Limb (tissue), 2 donors: ENCODE measurements at regions not wholly inside any gene's neighbourhood (a gene's known extent, or its start where the extent isn't known, plus 50 kb on each side); places are given as distances from the start of the nearest gene placed in this dataset.
A peak's percentile ranks its signal among the peaks of the same experiment; 100 is the strongest.

Experiments
- DNase-seq, 2 donors: peaks; one replicate each; pipeline ENCODE4 v3.0.0-alpha.2; 2016; ENCODE audit errors: extremely low spot score in 2 of 2

DNA sequence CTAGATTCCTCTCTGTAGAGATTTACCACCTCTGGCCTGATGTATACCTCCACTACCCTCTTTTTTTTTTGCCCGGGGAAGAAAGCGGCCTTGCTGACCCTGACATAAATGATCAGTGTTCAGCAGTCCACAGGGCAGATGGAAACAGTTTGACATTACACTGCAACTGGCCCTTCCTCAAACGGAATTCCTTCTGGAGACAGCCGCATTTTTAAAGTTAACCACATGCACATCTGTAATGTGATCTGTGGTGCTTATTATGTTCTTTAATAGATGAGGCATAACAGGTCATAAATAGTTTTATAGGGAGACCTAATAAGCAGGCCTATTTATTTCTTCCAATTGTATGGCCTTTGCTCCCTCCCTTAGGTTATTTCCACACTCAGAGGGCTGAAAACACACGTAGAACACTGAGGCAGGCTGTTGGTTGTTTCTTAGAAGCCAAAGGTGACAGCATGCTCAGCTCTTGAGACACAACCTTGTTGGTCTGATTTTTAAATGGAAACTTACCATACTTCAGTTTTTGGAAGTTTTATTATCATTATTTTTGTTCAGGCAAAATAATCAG lies 84.0 kb upstream of the APC start:
- no peak for DNase-seq

DNA sequence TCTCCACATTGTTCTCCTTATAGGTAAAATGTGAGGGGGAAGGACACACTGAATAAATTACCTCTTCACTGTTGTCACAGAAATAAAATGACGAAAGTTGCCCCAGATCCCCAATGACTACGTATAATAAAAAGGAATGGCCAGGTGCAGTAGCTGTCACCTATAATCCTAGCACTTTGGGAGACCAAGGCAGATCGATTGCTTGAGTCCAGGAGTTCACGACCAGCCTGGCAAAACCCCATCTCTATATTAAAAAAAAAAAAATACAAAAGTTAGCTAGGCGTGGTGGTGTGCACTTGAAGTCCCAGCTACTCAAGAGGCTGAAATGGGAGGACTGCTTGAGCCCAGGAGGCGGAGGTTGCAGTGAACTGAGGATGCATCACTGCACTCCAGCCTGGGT lies 82.2 kb upstream of the APC start:
- no peak for DNase-seq

DNA sequence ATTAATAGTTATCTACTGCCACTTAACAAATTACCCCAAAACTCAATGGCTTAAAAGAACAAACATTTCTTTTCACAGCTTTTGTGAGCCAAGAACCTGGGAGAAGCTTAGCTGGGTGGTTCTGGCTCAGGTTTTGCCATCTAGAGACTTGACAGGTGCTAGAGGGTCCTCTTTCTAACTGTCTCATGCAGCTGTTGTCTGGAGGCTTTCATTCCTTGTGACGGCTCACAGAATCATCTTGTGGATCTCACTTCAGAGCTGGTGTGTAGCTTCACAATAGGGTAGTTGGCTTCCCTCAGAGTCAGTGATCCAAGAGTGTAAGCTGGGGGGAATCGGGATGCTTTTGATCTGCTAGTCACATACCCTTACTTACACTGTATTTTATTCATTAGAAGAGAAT lies 81.2 kb upstream of the APC start:
- DNase-seq: no peak

DNA sequence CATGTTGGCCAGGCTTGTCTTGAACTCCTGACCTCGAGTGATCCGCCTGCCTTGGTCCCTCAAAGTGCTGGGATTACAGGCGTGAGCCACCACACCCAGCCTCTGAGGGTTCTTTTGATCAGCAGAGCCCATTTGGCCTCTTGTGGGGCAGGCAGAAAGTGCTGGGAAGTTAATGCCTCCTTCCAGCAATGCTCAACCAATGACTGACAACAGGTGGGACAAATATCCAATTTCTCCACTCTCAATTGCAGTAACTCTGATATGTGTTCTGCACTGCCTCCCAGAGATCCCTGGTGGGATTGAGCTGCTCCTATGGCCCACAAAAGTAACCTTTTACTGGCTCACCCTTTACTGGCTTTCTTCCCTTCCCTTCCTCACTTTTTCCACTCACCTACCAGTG lies 79.9 kb upstream of the APC start:
- DNase-seq: no peak

DNA sequence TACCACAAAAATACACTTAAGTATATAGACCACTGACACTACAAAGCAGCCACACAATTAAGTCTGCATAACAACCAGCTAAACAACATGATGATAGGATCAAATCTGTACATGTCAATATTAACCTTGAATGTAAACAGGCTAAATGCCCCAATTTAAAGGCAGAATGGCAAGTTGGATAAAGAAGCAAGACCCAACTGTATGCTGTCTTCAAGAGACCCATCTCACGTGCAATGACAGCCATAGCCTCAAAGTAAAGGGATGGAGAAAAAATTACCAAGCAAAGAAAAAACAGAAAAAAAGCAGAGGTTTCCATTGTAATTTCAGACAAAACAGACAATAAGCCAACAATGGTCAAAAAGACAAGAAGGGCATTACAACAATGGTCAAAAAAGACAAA lies 77.3 kb upstream of the APC start:
- DNase-seq: no peak

DNA sequence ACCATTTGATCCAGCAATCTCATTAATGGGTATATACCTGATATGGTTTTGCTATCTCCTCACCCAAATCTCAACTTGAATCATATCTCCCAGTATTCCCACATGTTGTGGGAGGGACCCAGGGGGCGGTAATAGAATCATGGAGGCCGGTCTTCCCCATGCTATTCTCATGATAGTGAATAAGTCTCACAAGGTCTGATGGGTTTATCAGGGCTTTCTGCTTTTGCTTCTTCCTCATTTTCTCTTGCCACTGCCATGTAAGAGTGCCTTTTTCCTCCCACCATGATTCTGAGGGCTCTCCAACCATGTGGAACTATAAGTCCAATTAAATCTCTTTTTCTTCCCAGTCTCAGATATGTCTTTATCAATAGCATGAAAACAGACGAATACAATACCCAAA lies 74.5 kb upstream of the APC start:
- DNase-seq: no peak

DNA sequence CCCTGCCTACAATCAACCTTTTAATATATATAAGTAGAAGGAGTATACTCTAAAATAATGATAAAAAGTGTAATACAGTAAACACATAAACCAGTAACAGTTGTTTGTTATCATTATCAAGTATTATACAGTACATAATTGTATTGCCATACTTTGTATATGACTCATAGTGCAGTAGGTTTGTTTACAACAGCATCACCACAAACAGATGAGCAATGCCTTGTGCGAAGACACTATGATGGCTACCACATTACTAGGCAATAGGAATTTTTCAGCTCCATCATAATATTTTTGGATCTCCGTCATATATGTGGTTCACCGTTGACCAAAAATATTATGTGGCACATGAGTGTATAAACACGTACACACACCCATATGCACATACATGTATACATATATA lies 69.7 kb upstream of the APC start:
- DNase-seq: no peak

DNA sequence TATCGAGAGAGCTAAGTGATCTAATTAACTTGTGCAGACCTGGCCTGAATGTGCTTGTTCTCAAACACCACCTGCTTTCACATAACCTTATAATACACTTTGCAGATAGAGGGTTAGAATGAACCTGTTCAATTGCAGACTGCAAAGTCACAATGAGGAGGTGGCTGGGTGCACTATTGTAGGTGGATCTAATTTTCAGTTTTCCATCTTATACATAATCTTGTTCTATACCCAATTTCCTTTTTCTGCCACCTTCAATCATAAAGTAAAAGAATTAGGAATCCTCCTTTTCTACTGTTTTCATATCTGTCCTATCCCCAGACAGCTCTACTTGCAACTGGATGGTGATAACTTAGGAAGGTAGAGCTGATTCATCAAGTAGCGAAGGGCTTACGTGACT lies 68.8 kb upstream of the APC start:
- DNase-seq: no peak

DNA sequence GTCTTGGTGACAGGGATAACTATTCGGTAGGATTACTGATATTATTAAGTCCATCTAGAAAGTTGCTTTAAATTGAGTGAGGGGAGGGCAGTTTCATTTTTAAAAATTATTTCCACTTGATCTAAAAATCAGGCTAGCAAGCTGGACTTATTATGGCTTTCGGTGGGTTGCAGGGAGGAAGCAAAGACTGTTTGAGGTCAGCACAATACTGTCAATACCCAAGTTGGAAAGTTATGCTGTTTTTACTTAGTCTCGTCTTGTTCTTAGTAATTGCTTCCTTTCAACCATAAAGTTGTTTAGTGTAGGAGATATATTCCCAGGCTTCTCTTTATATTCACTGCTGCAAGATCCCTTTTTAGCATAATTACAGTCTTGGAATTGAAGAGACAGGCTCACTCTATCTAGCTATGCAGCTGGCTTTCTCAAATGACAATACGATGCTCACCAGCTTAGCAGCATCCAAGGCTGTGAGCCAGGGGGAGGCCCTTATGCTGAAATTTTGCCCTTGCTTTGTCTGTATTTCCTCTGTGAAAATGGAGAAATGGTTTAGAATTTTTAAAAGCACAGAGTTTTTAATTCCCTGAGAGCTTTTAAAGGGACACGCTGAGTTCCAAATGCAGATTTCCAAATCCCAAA lies 68.2 kb upstream of the APC start:
- DNase-seq: peak in 1 of 2 donors; percentile 53

DNA sequence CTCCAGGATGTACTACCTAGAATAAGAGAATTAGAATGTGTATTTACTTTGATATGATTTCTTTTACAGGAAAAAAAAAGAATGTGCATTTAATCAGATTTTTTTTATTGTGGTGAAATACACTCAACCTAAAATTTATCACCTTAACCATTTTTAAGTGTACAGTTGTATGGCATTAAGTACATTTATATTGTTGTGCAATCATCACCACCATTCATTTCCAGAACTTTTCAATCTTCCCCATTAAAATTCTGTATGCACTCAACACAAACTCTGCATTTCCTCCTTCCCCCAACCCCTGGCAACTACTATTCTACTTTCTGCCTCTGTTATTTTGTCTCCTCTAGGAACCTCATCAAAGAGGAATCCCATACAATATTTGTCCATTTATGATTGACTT lies 66.0 kb upstream of the APC start:
- no peak for DNase-seq

DNA sequence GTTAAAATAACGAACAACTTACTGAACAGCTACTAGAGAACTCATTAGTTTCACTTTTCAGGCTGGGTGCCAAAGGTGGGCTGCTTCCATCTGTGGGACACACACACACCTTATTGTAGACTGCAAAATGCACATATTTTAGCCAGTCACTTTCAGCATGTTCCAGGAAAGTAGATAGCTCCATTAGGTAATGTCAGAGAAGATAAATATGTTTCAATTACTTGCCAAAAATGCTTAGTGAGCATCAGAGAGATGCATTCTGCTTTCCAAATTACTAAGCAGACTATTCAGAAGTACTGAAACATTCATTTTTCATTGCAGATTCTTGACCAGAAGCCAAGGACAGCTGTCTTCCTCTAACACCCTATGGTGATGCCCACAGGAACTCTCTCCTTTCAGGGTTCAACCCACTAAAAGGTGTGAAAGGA lies 56.2 kb upstream of the APC start:
- no peak for DNase-seq

DNA sequence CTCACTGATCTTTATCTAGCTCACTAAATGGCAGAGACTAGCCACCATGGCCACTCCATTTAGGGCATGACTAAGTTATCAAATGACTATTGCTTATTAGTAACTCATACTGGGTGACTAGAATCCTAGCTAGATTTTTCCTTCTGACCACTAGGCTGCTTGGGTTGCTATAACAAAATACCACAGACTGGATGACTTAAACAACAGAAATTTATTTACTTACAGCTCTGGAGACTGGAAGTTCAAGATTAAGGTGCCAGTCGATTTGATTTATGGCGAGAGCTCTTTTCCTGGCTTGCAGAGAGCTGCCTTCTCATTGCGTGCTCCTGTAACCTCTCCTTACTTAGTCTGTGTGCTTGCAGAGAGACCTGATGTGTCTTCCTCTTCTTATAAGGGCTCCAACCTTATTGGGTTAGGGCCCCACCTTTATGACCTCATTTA lies 55.0 kb upstream of the APC start:
- DNase-seq: no peak

DNA sequence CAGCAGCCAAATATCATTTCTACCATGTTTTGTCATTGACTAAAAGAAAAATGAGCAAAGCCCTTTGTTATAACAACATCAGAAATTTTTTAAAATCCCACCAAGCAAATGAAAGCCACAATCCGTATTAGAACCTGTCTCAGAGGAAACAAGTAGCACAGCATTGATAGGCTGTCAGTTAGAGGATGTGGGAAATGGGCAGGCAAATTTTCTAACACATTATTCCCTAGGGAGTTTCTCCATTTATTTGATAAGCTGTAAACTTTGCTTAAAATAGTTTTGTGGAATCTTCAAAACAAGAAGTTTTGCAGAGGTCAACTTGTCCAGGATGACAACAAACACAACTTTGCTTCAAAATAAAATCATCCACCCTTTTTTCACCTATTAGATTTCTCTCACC lies 53.6 kb upstream of the APC start:
- no peak for DNase-seq

DNA sequence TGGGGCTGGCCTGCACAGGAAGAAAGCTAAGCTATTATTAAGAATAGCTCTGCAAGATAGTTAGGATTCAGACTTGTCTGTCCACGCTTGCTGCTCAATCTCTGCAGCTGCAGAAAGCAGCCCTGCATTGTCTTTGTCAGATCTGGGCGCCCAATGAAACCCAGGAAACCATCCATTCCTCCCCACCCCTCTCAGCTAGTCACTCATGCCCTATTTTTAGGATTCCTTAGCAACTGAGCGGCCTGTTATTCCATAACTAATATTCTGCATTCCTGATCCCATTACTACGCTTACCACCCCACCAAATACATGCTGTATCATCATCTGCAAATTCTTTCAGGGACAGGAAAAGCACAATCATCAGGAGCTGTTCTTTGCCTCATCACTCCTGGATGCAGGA lies 52.9 kb upstream of the APC start:
- DNase-seq: no peak

DNA sequence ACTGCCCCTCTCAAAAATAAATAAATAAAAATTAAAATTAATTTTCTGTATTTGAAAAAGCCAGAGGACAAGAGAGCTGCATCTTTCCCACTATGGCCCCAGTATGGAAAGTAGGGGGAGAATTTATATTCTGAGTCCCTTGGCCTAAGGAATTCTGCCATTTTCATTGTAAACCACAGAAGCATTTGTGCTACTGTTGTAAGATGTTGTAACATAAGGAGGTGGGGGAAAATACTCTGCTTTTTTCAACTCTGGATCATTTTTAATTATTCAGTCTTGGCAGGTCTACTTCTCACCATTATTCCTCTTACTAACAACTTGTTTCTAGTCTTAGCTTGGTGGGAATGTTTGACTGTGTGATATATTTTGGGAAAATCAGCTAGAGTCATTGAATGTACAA lies 52.3 kb upstream of the APC start:
- DNase-seq: no peak

DNA sequence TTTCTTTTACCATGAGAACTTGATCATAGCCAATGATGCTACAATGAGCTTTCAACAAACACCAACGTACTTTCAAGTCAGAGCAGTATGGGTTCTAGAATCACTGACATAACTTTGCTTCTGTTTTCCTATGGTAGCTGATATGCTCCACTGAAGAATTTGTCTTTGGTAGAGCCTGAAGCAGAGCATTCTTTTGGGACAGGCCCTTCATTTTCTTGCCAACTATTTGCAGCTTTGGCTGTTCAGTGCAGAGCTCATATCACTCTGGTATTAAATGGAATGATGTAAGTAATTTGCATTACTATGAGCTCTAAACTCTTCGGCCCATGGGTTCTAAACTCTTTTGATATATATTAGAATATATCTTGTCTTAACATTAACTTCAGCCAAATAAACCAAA lies 51.8 kb upstream of the APC start:
- DNase-seq: no peak

DNA sequence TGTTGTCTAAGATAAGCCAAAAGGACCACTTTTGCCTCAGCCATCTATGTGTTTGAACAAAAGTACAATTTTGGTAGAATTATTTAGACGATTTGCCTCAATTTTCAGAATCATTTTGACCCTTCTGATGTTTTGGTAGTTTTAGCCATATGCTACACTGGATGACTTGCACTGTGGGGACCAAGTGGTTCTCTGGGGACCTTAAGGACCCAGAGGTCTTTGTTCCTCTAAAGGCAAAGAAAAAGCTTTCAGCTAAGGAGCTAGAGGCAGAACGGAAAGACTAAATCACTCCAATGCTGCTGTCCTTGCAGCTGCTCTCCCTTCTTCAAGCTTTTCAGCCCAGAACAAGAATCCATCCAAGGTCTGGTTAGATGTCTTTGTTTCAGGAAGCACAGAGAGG lies 51.0 kb upstream of the APC start:
- no peak for DNase-seq

DNA sequence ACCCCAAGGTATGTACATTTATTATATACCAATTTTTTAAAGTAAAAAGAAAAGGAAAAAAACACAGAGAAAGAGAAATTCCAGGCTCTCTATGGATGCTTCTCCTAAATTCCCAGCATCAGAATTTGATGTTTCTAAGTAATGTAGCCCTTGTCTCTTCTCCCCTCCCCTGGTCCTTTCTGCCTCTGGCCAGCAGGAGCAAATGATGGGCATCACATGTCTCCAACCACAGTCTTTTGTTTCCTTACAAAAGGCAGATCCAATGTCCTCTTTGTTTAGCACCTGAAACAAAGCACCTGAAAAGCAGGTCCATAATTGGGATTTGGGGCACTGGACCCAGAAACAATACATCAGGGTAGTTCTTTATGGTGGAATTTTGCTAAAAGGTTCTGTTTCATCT lies 50.4 kb upstream of the APC start:
- no peak for DNase-seq
